ENCODE measurements at regions not wholly inside any gene's neighbourhood (a gene's known extent, or its start where the extent isn't known, plus 50 kb on each side); places are given as distances from the start of the nearest gene placed in this dataset.

DNA sequence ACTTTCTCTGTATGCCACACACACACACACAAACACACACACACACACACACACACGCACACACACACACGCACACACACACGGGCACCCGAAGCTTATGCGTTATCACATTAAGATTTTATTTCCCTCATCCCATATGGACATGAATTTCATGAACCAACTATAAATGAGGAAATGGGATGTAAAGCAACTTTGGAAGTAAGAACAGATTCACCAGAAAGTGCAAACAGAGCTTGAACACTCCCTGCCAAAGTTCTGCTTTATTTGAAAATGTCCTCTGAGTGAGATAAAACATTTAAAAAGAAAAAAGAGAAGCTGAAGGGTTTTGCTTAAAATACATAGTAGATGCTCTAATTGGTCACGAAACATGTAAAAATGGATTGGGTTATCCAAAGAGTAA, 90.4 kb upstream of the OTX2 start:
- TF ChIP-seq, protein P1, sequence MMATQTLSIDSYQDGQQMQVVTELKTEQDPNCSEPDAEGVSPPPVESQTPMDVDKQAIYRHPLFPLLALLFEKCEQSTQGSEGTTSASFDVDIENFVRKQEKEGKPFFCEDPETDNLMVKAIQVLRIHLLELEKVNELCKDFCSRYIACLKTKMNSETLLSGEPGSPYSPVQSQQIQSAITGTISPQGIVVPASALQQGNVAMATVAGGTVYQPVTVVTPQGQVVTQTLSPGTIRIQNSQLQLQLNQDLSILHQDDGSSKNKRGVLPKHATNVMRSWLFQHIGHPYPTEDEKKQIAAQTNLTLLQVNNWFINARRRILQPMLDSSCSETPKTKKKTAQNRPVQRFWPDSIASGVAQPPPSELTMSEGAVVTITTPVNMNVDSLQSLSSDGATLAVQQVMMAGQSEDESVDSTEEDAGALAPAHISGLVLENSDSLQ (IDR thresholded peaks at IDR 0.05) = no peak
- no peak for TF ChIP-seq ELF4 (IDR thresholded peaks at IDR 0.05)
- TF ChIP-seq HDGF (IDR thresholded peaks at IDR 0.05; ENCODE audit: borderline replicate concordance) = no peak
- TF ChIP-seq SUZ12 (IDR thresholded peaks at IDR 0.05) = no peak
- no peak for TF ChIP-seq TARDBP (IDR thresholded peaks at IDR 0.05)

Measured in HEK293T (cell line).